Stomach (tissue), 8 donors: ENCODE measurements at regions not wholly inside any gene's neighbourhood (a gene's known extent, or its start where the extent isn't known, plus 50 kb on each side); places are given as distances from the start of the nearest gene placed in this dataset.

Experiments
- DNase-seq, 2 donors: peaks; one replicate each; pipeline versions ENCODE4 v3.0.0 to v3.0.0-alpha.2; 2013 to 2019
- H3K27ac ChIP-seq, 5 donors: fragments of 200-600 bp in 4 of 5; sonication (generic) in 4 of 5; one replicate each; pipeline ENCODE4 v1.5.1; 2013 to 2019; ENCODE audit warnings: mild to moderate bottlenecking in 1 of 5, moderate library complexity in 1 of 5
- H3K27me3 ChIP-seq, 3 donors: fragments of 200-600 bp; sonication (generic); one replicate each; pipeline ENCODE4 v1.5.1; 2017 to 2019; ENCODE audit warnings: mixed run types in 1 of 3
- H3K36me3 ChIP-seq, 4 donors: fragments of 200-600 bp; sonication (generic); 1 replicate in 3 of 4; 2 replicates in 1 of 4; pipeline ENCODE4 v1.5.1; 2016 to 2019
- H3K4me1 ChIP-seq, 4 donors: fragments of 200-600 bp; sonication (generic); one replicate each; pipeline ENCODE4 v1.5.1; 2016 to 2019
- H3K4me3 ChIP-seq, 4 donors: fragments of 200-600 bp; sonication (generic) in 3 of 4; one replicate each; pipeline ENCODE4 v1.5.1; 2016 to 2019; ENCODE audit warnings: mild to moderate bottlenecking in 1 of 4
- H3K9me3 ChIP-seq, 4 donors: fragments of 200-600 bp; sonication (generic); one replicate each; pipeline ENCODE4 v1.5.1; 2016 to 2019
- EP300 ChIP-seq: sonication (generic); formaldehyde crosslinking; IDR thresholded peaks from one replicate; pipeline ENCODE4 v1.6.1; 2017; ENCODE audit warnings: antibody characterized with exemption
- POLR2A ChIP-seq, 4 donors: fragments of 450-650 bp; IDR thresholded peaks; one replicate each; pipeline ENCODE4 v1.6.1; 2016; ENCODE audit warnings: antibody characterized with exemption in 4 of 4, control low read depth in 2 of 4, mild to moderate bottlenecking in 1 of 4, moderate library complexity in 1 of 4
- POLR2AphosphoS5 ChIP-seq, 3 donors: sonication (generic); formaldehyde crosslinking; IDR thresholded peaks; one replicate each; pipeline ENCODE4 v1.6.1; 2016; ENCODE audit warnings: antibody characterized with exemption in 3 of 3
- WGBS, 5 donors: extraction: QIAGEN DNeasy Blood & Tissue Kit in 3 of 5; methylation state at CpG; one replicate each; pipeline versions ENCODE4 v1.1.5 to v1.1.7; 2013 to 2018; 5-methylcytosine and 5-hydroxymethylcytosine counted together
- intact Hi-C: fragments of 100-400 bp; cut with DNase I; formaldehyde crosslinking; loops from one replicate; pipeline ENCODE4 v1.15.1; 2023; ENCODE audit warnings: low total_unique reads
- TF ChIP-seq, protein P1 (sequence below), 7 experiments: fragments of 450-650 bp in 4 of 7; fragments of 200-600 bp in 3 of 7; sonication (generic) in 3 of 7; IDR thresholded peaks; one replicate each; pipeline ENCODE4 v1.5.1; 2016 to 2019; ENCODE audit warnings: antibody characterized with exemption in 7 of 7, control low read depth in 2 of 7, mild to moderate bottlenecking in 1 of 7
- donor health status: healthy with polysubstance abuse.
- donor health status: Bipolar disorder and iron deficiency.
- donor health status: healthy.

- peaks cover 0 to 3% (median 0%) of the 10 kb centered on the region in 4 donors for H3K9me3 ChIP-seq
- 55 to 74% (median 61%) methylated on average over 4 of the region's 4 CpGs for WGBS, 5 donors
- intact Hi-C loops: no loop called here
- no peak for DNase-seq
- no peaks in the 10 kb centered on the region for H3K4me1 ChIP-seq
- H3K27me3 ChIP-seq: no peaks in the 10 kb centered on the region
- no peak overlapping the region for H3K4me3 ChIP-seq
- TF ChIP-seq EP300: no peak
- TF ChIP-seq POLR2A (IDR thresholded peaks at IDR 0.05): no peak
- no peak for TF ChIP-seq POLR2AphosphoS5 (IDR thresholded peaks at IDR 0.05)
- TF ChIP-seq, protein P1, sequence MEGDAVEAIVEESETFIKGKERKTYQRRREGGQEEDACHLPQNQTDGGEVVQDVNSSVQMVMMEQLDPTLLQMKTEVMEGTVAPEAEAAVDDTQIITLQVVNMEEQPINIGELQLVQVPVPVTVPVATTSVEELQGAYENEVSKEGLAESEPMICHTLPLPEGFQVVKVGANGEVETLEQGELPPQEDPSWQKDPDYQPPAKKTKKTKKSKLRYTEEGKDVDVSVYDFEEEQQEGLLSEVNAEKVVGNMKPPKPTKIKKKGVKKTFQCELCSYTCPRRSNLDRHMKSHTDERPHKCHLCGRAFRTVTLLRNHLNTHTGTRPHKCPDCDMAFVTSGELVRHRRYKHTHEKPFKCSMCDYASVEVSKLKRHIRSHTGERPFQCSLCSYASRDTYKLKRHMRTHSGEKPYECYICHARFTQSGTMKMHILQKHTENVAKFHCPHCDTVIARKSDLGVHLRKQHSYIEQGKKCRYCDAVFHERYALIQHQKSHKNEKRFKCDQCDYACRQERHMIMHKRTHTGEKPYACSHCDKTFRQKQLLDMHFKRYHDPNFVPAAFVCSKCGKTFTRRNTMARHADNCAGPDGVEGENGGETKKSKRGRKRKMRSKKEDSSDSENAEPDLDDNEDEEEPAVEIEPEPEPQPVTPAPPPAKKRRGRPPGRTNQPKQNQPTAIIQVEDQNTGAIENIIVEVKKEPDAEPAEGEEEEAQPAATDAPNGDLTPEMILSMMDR (IDR thresholded peaks at IDR 0.05): no peak
- no peaks in the 10 kb centered on the region for H3K36me3 ChIP-seq
- H3K27ac ChIP-seq: no peak overlapping the region
Observed at GRCh38 chr20:16189371-16189770, 383.9 kb downstream of the KIF16B start.

DNA sequence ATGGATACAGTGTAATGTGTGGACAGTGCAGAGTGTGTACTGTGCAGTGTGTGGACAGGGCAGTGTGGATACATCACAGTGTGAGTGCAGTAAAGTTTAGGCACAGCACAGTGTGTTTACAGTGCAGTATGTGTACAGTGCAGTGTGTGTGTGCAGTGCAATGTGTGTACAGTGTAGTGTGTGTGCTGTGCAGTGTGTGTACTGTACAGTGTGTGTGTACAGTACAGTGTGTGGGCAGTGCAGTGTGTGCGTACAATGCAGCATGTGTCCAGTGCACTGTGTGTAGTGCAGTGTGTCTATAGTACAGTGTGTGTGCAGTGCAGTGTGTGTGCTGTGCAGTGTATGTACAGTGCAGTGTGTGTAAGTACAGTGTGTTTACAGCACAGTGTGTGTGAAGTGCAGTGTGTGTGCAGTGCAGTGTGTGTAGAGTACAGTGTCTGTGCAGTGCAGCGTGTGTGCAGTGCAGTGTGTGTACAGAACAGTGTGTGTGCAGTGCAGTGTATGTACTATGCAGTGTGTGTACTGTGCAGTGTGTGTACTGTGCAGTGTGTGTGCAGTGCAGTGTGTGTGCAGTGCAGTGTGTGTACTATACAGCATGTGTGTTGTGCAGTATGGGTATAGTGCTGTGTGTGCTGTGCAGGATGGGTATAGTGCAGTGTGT lies 385.2 kb downstream of the KIF16B start:
- 79 to 97% (median 91%) methylated on average over 2 of the region's 2 CpGs for WGBS, 5 donors
- TF ChIP-seq, protein P1 (IDR thresholded peaks at IDR 0.05): no peak
- no peak for TF ChIP-seq POLR2A (IDR thresholded peaks at IDR 0.05)
- TF ChIP-seq EP300: no peak
- no peak for TF ChIP-seq POLR2AphosphoS5 (IDR thresholded peaks at IDR 0.05)
- H3K4me3 ChIP-seq: no peak overlapping the region
- DNase-seq: no peak
- no peaks in the 10 kb centered on the region for H3K4me1 ChIP-seq
- no peak overlapping the region for H3K27ac ChIP-seq
- no peaks in the 10 kb centered on the region for H3K36me3 ChIP-seq
- intact Hi-C loops: no loop called here
- no peaks in the 10 kb centered on the region for H3K27me3 ChIP-seq
- H3K9me3 ChIP-seq: peaks cover 0 to 3% (median 0%) of the 10 kb centered on the region in 4 donors

DNA sequence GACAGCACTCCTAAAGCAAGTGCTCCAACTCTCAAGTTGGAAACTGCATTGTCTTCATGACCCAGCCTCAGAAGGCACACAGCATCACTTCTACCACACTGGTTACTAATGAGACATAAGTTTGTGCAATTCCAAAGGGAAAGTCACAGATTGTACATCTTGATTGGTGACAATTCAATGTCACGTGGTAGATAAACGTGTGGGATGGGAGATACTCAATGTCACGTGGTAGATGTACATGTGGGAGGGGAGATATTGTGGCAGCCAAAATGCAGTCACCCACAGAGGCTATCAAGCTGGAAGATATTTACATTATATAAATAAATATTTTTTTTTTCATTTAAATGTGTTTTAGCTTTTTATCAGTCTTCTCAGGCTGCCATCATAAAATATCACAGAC lies 393.3 kb downstream of the KIF16B start:
- no peak for DNase-seq
- peaks cover 0 to 7% (median 4%) of the 10 kb centered on the region in 4 donors for H3K9me3 ChIP-seq
- peaks cover 0 to 7% (median 3%) of the 10 kb centered on the region in 4 donors for H3K4me1 ChIP-seq
- no peaks in the 10 kb centered on the region for H3K27me3 ChIP-seq
- WGBS, 5 donors: 74 to 88% (median 84%) methylated on average over 3 of the region's 3 CpGs
- intact Hi-C loops: no loop called here
- TF ChIP-seq EP300 (no peak), POLR2A (IDR thresholded peaks at IDR 0.05) (no peak), POLR2AphosphoS5 (IDR thresholded peaks at IDR 0.05) (no peak)
- TF ChIP-seq, protein P1 (IDR thresholded peaks at IDR 0.05): no peak
- no peaks in the 10 kb centered on the region for H3K36me3 ChIP-seq
- no peak overlapping the region for H3K4me3 ChIP-seq
- no peak overlapping the region for H3K27ac ChIP-seq

GRCh38 chr20:16179371-16179770 lies 393.9 kb downstream of the KIF16B start:
- Histone ChIP-seq H3K9me3 (peaks cover 0 to 7% (median 4%) of the 10 kb centered on the region in 4 donors), H3K4me3 (no peak overlapping the region), H3K27ac (no peak overlapping the region), H3K27me3 (no peaks in the 10 kb centered on the region), H3K4me1 (peaks cover 0 to 7% (median 3%) of the 10 kb centered on the region in 4 donors), H3K36me3 (no peaks in the 10 kb centered on the region)
- 39 to 61% (median 39%) methylated on average over 1 of the region's 1 CpG for WGBS, 5 donors
- TF ChIP-seq, protein P1 (IDR thresholded peaks at IDR 0.05): no peak
- intact Hi-C loops: no loop called here
- peak in 1 of 2 donors; percentile 15 for DNase-seq
